SH-SY5Y (cell line): ENCODE measurements at regions not wholly inside any gene's neighbourhood (a gene's known extent, or its start where the extent isn't known, plus 50 kb on each side); places are given as distances from the start of the nearest gene placed in this dataset.

Experiments
- GATA2 ChIP-seq: IDR thresholded peaks from 2 replicates; pipeline ENCODE4 v1.6.1; 2011; ENCODE audit warnings: mild to moderate bottlenecking, low read depth, low read length
- GATA3 ChIP-seq: IDR thresholded peaks from 2 replicates; pipeline ENCODE4 v1.6.1; 2011; ENCODE audit warnings: low read depth, mild to moderate bottlenecking, low read length, moderate library complexity

- TF ChIP-seq GATA2 (no peak), GATA3 (no peak)
These were observed 341.8 kb downstream of the NFIB start for GRCh38 chr9:13971966-13972655.

GRCh38 chr9:13971415-13971814 lies 342.5 kb downstream of the NFIB start:
- TF ChIP-seq GATA2 (no peak), GATA3 (no peak)

- TF ChIP-seq GATA3: no peak
- TF ChIP-seq GATA2: no peak
These were observed 343.5 kb downstream of the NFIB start for GRCh38 chr9:13970426-13970825.

GRCh38 chr9:13970018-13970417 lies 343.9 kb downstream of the NFIB start:
- TF ChIP-seq GATA2 (no peak), GATA3 (no peak)

DNA sequence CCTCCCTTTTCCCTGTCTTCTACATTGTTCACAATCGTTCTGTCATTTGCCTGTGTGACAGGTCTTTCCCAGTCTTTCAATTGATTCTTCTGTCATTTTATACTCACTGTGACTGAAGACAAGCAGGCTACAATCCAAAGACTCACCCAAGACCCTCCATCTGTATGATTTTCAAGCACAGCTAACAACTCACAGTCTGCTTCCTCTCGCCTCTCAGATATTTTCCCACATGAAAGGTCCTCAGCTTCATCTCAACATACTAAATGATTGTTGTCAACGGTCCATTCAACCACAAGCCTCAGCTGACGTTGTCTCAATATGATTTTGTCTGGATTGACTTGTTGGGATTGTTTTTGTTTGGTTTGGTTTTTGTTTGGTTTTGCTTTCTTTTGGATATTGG lies 346.5 kb downstream of the NFIB start:
- TF ChIP-seq GATA2: no peak

DNA sequence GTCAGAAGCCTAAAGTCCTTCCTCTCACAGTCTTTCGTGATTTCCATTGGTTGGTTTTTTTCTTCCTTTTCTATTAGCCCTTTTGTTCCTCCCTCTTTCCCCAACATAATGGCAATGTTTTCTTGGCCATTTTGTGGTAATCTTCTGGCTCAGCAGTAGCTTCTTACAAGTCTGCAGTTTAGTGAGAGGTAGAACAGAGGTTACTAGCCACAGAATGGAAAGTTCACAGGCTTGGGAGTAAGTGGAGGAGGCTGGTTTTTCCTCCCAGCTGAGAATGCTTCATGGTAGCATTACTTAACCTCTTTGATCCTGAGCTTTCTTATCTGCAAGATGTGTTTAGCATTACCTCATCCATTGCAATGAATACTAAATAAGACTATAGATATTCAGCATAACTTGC lies 346.9 kb downstream of the NFIB start:
- TF ChIP-seq GATA3 (no peak), GATA2 (no peak)

DNA sequence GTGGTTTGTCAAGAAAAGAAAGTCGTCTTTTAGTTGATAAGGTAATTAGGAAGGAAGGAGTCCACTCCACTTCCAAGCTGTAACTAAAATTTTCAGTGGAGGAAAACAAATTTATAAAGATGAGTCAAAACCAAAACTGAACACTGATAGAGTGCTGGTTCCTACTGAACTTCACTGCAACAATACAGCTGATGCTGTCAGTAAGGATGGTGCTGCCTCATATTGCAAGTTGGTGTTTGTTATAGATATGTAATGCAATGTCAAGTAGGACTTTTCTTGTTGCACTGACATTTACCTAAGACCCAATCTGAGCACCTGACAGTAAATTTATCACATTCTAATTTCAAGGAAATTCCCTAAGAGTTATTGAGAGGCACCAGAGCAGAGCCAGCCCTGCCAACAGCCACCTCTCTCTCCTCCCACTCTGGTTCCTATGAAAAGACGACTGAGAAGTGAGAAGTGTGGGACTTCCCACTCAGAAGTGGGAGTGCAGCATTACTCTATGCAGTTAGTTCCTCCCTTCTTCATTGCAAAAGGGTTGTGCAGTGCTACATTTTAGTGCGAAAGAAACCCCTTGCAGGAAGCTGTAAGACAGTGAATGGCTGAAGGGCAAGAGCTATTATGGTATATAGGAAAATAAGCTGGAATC lies 350.8 kb downstream of the NFIB start:
- TF ChIP-seq GATA2: no peak
- no peak for TF ChIP-seq GATA3

- TF ChIP-seq GATA3: no peak
- no peak for TF ChIP-seq GATA2
These were observed 351.9 kb downstream of the NFIB start for GRCh38 chr9:13962006-13962405.

DNA sequence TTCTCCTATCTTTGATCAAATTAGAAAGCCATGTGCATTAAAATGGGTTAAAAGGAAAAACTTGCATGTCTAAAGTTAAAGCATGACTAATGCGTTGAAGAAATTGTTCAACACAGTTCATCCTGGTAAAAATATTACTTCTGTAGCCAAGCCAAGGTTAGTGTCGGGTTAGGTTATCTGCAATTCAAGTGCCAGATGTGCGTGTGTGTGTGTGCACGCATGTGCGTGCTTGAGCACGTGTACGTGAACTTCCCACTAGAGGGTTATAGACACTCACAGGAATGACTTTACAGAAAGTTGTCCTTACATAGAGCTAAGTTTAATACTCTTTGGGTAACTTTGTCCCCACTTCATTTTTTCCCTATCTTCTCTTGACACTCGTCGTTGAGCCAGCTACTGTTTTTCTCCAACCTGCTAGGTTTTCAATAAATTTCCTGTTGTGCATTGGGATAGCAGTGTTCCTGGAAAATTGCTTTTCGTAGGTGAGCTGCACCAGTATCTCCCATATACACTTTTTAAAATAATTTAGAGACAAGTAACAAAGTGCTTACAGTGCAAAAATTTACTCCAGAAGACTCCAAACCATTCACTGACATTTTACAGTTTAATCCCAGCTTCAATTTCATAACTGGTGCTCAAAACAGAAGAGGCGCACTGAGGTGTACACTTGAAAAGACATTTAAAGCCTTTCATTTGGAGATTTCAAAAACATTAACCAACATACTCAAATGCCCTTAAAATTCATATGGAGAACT lies 353.8 kb downstream of the NFIB start:
- TF ChIP-seq GATA2 (no peak), GATA3 (no peak)

DNA sequence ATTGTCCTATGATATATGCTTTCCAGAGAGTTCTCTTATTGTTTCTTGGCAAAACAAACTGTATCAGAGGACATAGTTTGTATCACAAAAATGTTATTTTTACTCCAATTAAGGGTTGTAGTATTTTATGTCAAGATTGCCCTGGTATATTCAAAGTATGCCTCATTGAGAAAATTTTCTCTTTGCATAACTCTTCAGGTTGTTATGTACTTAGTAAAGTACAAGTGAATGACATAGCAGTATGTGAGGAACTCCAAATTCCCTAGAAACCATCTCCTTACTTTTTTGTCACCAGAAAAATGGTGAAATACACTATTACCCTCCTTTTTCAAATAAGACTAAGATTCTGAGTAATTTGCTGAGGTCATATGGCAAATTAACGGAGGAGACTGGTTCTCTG lies 355.3 kb downstream of the NFIB start:
- TF ChIP-seq GATA2 (no peak), GATA3 (no peak)

GRCh38 chr9:13957089-13957488 lies 356.9 kb downstream of the NFIB start:
- TF ChIP-seq GATA3 (no peak), GATA2 (no peak)

- TF ChIP-seq GATA2: no peak
- no peak for TF ChIP-seq GATA3
These were observed 357.8 kb downstream of the NFIB start for GRCh38 chr9:13956107-13956506.

GRCh38 chr9:13952906-13953305 lies 361.0 kb downstream of the NFIB start:
- TF ChIP-seq GATA2: no peak
- TF ChIP-seq GATA3: no peak

GRCh38 chr9:13948037-13948436 lies 365.9 kb downstream of the NFIB start:
- TF ChIP-seq GATA2 (no peak), GATA3 (no peak)

GRCh38 chr9:13943176-13943575 lies 370.8 kb downstream of the NFIB start:
- no peak for TF ChIP-seq GATA2

DNA sequence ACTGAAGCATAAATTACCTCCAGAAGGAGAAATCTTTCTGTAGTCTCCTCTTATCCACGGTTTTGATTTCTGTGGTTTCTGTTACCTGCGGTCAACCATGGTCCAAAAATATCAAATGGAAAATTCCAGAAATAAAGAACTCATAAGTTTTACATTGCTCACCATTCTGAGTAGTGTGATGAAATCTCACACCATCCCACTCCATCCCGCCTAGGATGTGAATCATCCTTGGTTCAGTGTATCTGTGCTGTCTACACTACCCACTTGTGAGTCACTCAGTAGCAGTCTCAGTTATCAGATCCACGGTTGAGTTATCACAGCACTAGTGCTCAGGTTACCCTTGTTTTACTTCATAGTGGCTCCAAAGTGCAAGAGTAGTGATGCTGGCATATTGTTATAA lies 371.2 kb downstream of the NFIB start:
- no peak for TF ChIP-seq GATA3
- TF ChIP-seq GATA2: no peak
